Dermis blood vessel endothelial cell (primary cell): ENCODE measurements at regions not wholly inside any gene's neighbourhood (a gene's known extent, or its start where the extent isn't known, plus 50 kb on each side); places are given as distances from the start of the nearest gene placed in this dataset.
"Not testable (repeated sequence)": the region's sequence is repeated elsewhere in the genome, so short reads cannot be mapped to it uniquely, and the experiment has no call there.

Source experiments
- DNase-seq: peaks from one replicate; pipeline ENCODE4 v3.0.0; 2010

DNA sequence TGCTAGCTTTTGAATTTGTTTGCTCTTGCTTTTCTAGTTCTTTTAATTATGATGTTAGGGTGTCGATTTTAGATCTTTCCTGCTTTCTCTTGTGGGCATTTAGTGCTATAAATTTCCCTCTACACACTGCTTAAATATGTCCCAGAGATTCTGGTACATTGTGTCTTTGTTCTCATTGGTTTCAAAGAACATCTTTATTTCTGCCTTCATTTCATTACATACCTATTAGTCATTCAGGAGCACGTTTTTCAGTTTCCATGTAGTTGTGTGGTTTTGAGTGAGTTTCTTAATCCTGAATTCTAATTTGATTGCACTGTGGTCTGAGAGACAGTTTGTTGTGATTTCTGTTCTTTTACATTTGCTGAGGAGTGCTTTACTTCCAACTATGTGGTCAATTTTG, 51.2 kb upstream of the MB21D2 start:
- DNase-seq = not testable (repeated sequence)

DNA sequence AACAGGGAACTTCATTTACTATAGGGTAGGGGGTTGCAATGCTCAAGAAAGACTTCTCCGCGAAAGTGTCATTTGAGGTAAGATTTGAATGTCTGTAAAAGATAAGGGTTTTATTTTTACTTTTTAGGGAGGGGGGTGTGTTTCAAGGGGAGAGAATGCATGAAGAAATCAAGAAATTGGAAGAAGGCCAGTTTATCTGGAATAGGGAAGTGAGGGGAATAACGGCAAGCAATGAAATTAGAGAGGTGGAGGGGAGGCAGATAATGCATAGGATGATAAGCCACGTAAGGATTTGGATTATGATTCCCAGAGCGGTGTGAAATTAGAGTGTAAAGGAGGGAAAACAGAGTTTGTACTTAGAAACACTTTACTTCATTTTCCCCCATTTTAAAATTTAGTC, 63.0 kb upstream of the MB21D2 start:
- no peak for DNase-seq

DNA sequence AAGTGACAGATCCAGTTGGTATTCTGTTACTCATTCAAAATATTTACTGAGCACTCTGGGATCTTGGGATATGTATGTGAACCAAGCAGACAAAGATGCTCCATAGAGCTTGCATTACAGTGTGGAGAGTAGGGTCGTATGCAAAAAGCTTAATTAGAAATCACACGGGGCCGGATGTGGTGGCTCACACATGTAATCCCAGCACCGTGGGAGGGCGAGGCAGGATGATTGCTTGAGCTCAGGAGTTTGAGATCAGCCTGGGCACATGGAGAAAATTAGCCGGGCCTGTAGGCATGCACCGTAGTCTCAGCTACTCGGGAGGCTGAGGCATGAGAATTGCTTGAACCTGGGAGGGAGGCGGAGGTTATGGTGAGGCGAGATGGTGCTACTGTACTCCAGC, 68.7 kb upstream of the MB21D2 start:
- no peak for DNase-seq

DNA sequence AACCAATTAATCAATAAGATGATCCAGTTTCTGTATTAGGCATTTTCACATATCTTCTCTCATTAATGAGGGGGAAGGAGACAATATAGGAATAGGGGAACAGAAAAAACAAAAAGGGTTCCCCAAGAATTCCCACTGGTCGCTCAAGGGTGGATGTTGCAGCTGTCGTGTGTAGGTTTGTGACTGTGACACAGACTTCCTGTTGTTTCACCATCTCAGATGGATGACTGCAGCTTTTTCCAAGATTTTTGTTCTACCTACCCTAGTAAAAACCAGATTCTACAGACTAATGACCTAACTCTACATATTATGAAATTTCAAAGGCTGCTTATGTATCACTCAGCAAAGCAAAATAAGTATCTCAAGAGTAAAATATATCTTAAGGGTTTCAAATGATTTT, 73.7 kb upstream of the MB21D2 start:
- DNase-seq = no peak

DNA sequence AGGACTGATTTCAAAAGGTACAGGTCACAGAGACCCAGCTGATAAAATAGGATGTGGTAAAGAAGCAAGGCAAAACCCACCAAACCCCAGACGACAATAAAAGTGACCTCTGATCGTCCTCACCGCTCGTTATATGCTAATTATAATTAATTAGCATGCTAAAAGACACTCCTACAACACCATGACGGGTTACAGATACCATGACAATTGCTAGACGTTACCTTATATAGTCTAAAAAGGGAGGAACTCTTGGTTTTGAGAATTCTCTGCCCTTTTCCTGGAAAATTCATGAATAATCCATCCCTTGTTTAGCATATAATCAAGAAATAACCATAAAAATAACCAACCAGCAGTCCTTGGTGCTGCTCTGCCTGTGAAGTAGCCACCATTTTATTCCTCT, 74.7 kb upstream of the MB21D2 start:
- no peak for DNase-seq

DNA sequence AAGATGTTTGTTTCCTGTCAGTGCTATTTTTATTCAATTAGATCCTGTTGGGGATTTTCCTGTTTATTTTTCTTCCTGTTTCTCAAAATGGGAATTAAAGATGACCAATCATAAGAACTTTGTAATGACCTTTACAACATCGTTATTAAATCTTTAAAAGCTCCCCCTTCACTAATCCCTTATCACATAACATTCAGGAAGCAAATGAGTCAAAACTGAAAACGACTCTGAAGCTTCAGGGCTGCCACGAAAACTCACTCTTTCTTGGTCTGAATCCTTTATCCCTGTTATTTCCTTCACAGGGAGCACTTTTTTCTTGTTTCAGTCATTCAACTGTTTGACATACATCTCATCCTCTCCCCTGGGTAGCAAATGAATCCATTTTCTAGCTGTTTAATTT, 75.8 kb upstream of the MB21D2 start:
- DNase-seq = no peak

DNA sequence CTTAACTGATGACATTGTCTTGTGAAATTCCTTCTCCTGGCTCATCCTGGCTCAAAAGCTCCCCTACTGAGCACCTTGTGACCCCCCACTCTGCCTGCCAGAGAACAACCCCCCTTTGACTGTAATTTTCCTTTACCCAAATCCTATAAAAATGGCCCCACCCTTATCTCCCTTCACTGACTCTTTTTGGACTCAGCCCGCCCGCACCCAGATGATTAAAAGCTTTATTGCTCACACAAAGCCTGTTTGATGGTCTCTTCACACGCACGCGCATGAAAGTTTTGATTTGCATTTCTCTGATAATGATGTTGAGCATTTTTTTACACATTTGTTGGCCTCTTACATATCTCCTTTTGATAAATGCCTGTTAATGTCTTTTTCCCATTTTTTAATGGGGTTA, 83.5 kb upstream of the MB21D2 start:
- not testable (repeated sequence) for DNase-seq

DNA sequence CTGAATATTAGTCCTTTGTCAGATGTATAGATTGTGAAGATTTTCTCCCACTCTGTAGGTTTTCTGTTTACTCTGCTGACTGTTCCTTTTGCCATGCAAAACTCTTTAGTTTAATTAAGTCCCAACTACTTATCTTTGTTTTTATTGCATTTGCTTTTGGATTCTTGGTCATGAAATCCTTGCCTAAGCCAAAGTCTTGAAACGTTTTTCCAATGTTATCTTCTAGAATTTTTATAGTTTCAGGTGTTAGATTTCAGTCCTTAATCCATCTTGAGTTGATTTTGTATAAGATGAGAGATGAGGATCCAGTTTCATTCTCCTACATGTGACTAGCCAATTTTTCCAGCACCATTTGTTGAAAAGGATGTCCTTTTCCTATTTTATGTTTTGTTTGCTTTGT, 86.0 kb upstream of the MB21D2 start:
- DNase-seq = not testable (repeated sequence)

DNA sequence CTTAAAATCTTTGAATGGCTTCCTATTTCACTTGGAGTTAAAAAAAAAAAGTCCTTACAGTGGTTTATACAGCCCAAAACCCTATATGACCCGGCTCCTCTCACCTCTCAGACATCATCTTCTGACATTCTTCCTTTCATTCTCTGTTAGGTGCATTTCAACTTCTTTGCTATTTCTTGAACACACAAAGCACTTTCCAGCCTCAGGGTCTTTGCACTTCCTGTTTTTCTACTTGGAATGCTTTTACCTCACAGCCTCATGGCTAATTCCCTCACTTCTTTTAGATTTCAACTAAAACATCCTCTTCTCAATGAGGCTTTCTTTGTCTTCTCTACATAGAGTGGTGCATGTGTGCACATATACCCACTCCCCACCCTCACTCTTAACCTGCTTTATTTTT, 91.0 kb upstream of the MB21D2 start:
- no peak for DNase-seq

DNA sequence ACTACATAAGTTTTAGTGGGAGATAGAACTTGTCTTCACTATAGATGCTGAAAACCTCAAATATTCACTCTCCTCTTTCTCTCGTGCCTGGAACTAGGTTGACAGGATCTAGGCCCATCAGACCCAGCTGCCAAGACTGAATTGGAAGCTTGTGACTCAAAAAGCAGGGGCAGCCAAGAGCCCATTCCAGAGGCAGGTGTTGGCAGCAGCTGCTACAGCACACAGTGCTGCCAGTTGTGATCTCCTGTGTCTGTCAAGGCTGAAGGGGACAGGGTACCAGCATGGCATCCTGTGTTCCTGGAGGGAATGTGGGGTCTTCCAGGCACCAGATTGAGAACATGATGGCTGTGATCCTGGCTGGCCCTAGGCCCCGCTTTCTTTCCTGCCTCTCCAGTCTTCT, 92.5 kb upstream of the MB21D2 start:
- no peak for DNase-seq

DNA sequence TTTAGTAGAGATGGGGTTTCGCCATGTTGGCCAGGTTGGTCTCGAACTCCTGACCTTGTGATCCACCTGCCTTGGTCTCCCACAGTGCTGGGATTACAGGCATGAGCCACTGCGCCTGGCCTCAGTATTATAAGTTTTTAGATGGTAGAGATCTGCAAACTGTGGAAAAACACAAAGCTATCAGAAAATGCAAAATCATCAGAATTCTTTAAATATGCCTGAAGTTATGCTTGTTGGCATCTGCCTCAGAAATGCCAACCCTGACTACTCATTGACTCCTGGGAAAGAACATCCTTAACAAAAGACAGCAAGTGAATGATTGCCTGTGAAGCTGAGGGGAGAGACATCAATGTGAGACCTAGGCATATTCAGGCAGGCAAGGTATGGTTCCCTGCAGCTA, 94.3 kb upstream of the MB21D2 start:
- no peak for DNase-seq

DNA sequence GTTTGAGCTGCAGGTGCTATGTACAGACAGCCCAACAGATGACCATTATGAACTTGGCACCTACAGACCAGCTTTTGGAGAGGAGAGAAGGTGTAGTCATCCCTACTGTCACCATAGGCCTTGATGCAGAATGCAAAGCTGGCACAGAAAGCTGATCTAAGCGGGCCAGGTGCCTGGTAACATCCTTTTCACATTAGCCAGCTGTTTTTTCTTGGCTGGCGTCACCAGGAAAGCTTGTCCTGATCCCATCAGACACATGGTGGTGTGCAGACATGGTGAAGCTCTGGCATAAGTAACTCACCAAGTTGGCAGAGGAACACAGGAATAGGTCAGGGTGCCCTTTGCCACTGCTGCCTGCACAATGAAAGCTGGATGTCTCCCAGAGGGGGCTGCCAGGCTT, 97.2 kb upstream of the MB21D2 start:
- no peak for DNase-seq

DNA sequence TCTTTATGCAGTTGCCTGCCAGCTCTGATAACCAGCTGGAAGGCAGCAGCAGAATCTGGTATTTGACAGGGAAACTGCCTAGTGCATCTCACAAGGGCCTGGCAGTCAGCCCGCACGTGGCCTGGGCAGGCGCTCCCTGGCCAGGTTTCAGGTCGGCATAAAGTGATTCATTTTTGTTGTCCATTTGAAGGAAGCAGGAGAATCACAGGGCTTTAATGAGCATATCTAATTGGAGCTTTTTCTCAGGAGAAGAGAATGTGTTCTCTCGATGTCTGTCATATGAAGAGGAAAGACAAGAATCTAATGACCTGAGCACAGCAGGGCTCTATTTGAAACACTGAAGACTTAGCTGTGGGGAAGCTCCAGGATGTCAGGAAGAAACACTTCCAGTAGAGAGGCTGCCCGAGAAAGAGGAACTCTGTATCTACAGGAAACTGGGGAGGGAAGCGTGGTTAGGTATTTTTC, 98.8 kb upstream of the MB21D2 start:
- DNase-seq = no peak

DNA sequence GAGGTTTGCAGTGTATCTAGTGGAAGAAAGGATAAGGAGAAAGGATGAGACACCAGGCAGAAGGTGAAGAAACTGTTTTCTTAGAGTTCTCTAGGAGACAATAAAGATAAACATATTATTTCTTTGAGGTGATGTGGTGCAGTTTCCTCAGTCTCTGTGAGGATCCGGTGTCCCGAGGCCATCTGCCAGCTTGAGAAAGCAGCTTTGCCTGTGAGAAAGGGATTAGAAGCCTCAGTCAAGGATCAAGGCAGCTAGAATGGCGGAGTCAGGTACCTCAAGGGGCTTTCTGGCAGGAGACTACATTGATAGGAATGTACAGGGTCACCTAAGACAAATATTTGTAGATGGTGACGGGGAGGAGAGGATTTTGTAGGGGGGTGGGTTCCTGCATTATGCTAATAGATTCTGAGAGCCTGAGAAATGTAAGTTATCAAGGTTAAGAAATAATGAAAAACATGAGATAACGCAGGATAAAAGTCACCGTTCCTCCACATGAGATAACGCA, 103.9 kb upstream of the MB21D2 start:
- no peak for DNase-seq

DNA sequence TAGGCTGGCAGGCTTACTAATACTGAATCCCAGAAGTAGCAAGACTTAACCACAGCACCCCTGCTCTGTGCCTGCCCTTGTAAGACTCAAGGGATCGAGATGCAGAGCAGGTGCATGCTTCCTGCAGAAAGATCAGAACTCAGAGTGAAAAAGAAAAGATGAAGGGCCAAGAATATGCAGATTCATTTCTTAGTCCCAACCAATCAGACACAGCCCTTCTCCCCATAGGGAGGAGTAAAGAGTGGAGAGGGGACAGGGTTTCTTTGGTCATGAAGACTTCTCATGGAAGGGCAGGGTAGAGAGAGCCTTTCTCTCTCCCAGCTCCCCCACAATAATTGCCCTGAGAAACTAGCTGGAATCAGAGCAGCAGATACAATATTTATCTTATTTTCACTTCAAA, 105.6 kb upstream of the MB21D2 start:
- no peak for DNase-seq

DNA sequence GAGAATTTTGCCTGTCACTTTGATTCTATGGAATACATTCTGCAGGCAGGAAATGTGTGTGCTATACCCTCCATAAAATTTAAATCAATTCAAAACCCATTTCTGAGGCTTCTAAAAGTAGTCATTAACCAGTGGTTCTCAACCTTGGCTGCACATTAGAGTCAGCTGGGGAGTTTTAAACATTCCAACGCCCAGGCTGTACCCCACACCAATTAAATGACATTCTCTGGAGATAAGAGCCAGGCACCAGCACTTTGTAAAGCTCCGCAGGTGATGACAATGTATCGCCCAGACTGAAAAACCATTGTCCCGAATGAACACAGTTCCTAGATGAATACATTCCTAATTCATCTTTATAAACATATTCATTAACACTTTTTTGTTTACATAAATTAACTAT, 110.6 kb upstream of the MB21D2 start:
- DNase-seq = no peak

DNA sequence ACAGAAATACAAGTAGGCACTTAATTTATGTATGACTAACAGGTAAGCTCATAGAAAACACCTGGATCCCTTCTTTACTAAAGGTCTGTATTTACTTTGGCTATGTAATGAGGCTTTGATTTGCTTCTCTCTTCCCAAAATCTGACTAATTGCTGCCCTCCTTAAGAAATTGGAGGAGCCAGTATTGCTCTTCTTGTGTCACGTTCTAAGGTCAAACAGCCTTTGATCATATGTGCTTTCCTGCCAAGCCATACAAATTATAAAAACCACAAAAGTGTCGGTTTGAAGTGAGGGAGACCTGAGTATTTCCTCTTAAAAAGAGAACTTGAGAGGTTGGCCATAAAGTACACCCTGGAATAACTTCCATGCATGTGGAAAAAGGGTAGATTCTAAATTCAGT, 112.1 kb upstream of the MB21D2 start:
- no peak for DNase-seq

DNA sequence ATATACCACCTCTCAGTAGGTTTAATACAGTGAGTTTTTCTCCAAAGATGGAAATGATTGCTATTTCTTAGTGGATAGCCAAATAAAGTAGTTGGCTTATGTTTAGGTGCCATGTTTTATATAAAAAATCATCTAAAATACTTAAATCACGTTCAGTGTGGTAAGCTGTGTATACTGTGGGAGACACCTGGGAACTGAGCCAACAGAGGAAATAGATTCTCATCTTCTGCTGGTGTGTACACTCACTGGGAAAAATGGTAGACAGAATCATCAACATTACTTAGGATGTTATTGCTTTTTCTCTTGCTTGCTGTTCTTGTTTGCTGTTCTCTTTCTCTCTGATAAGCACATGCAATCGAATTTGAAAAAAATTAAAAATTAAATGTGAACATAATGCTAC, 112.6 kb upstream of the MB21D2 start:
- DNase-seq = peak; percentile 27

DNA sequence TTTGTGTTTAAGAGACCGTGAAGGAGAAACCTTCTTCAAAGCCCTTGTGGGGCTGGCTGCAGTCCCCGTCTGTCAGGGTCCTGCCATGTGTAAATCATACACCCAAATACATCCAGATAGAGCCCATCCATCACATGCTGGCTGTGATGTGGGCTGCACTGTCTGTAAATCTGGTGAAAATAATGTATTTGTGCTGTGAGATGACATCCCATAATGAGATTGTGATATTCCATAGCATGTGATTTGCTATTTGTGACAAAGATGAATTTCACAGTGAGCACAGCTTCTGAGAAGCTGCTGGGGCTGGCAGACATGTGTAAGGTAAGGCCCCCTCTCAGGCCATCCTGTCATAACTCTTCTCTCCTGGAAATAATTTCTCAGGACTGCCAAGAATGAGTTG, 114.3 kb upstream of the MB21D2 start:
- DNase-seq = no peak

DNA sequence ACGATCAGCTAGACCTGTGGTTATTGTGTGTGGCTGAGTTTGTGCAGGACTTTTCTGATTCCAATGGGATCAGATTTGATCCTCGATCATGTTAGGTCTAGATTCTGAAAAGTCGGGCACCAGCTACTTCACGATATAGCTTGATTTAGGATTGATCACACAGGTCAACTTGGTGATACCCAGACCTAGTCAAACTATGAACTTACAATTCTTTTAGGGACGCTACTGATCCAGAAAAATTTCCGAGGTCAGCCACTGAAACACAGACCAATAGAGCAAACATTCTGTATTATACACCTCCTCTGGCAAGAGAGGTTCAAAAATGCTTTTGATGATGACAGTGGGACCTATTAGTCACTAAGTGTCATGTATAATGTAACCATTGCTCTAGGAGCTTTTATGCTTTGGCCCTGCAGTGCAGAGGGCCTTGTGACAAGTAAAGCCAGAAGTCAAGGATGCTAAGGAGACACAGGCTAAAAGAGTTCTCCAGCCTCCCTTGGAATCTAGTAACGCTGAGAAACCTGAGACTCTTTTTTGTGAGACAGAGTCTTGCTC, 115.6 kb upstream of the MB21D2 start:
- no peak for DNase-seq

DNA sequence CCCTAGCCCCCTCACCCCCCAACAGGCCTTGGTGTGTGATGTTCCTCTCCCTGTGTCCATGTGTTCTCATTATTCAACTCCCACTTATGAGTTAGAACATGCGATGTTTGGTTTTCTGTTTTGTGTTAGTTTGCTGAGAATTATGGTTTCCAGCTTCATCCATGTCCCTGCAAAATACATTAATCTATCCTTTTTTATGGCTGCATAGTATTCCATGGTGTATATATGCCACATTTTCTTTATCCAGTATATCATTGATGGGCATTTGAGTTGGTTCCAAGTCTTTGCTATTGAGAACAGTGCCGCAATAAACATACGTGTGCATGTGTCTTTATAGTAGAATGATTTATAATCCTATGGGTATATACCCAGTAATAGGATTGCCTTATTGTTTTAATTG, 120.2 kb upstream of the MB21D2 start:
- not testable (repeated sequence) for DNase-seq

DNA sequence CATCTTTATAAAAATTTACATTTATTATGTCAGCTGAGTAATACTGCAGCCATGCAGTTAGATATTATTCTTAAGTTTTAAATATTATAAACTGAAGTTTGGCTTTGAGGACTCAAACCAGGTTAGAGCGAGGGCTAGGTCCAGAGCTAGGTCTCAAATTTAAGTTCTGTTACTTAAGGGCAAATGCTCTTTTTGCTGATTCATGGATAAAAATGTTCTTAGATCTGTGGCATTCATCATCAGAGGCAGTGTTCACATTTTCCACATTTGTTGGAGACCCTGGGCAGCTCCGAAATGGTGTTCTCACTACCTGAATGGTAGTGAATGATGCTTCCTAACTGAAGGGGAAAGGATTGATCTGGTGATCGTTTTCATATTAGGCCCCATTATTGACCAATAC, 121.4 kb upstream of the MB21D2 start:
- no peak for DNase-seq

DNA sequence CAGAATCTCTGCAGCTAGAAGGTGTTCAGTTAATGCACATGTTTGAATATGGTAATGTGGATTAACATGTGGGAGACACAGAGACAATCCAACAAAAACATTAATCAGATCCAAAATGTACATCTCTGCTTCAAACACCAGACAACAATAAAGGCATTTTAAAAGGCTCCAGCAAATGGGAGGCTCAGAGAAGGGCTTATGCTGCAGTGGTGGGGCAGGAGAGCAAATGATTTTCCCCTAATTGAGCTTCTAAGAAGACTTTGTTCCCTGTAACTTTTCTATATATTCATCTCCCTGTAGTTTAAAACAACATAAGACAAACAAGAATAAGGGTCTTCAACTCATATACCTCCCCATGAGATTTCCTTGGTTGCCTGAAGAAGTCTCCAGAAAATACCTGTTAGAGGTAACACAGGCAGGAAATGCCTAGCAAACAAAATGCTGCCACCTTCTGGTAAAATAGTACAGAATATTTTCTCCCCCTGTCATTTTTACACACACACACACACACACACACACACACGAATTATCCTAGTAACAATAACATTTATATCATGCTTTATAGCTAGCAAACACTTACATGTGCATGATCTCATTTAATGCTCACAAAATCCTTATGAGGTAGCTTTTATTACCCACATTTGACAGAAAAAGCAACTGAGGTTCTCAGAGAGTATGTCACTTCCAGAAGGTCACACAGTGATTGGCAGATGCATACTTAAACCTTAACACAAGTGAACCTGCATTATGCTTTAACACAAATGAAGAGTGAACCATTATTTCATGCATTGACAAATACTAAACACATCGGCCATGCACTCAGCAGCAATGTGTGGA, 123.4 kb upstream of the MB21D2 start:
- DNase-seq = peak; percentile 52

DNA sequence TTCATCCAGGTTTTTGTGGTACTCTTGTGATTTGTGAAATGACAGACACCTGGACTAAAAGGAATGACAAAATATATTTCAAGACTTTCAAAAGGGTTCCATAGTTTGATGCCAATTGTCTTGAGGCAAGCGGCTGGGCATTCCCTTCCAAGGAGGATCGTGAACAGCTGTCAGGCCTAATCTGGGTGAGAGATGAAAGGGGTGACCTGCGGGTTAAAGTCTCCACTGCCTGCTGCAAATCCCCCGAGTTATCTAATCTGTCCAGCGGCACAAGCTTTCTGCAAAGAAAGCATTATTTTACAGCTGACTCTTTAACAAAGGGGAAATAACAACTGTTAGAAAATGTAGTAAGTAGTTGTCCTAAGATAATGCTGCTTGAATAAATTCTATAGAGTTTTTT, 128.7 kb upstream of the MB21D2 start:
- DNase-seq = no peak

DNA sequence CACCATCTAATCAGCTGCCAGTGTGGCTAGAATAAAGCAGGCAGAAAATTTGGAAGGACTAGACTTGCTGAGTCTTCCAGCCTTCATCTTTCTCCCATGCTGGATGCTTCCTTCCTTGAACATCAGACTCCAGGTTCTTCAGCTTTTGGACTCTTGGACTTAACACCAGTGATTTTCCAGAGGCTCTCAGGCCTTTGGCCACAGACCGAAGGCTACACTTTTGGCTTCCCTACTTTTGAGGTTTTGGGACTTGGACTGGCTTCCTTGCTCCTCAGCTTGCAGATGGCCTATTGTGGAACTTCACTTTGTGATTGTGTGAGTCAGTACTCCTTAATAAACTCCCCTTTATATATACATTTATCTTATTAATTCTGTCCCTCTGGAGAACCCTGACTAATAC, 129.8 kb upstream of the MB21D2 start:
- not testable (repeated sequence) for DNase-seq
